NB4 (cell line): ENCODE measurements at regions not wholly inside any gene's neighbourhood (a gene's known extent, or its start where the extent isn't known, plus 50 kb on each side); places are given as distances from the start of the nearest gene placed in this dataset.

ENCODE experiments used
- POLR2A ChIP-seq: IDR thresholded peaks from 2 replicates; pipeline ENCODE4 v1.6.1; 2011; ENCODE audit warnings: mild to moderate bottlenecking; ENCODE audit not compliant: insufficient read length; ENCODE audit errors: extremely low read depth
- TF ChIP-seq, protein P1 (sequence below): IDR thresholded peaks from one replicate; pipeline ENCODE4 v1.5.1; 2012; ENCODE audit warnings: low read depth, low read length

DNA sequence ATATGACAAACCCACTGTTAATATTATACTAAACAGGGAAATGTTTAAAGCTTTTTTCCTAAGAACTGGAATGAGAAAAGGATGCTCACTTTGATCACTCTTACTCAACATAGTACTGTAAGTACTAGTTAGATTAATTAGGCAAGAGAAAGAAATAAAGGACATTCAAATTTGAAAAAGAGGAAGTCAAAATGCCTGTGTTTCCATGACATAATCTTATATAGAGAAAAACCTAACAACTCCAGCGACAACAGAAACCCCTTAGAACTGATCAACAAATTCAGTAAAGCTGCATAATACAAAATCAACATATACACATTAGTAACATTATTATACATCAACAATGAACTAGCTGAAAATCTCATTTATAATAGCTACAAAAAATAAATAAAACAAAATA lies 200.6 kb upstream of the ROBO1 start:
- TF ChIP-seq, protein P1, sequence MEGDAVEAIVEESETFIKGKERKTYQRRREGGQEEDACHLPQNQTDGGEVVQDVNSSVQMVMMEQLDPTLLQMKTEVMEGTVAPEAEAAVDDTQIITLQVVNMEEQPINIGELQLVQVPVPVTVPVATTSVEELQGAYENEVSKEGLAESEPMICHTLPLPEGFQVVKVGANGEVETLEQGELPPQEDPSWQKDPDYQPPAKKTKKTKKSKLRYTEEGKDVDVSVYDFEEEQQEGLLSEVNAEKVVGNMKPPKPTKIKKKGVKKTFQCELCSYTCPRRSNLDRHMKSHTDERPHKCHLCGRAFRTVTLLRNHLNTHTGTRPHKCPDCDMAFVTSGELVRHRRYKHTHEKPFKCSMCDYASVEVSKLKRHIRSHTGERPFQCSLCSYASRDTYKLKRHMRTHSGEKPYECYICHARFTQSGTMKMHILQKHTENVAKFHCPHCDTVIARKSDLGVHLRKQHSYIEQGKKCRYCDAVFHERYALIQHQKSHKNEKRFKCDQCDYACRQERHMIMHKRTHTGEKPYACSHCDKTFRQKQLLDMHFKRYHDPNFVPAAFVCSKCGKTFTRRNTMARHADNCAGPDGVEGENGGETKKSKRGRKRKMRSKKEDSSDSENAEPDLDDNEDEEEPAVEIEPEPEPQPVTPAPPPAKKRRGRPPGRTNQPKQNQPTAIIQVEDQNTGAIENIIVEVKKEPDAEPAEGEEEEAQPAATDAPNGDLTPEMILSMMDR, result no peak
- TF ChIP-seq POLR2A, result no peak
